Karpas-422 (cell line): ENCODE measurements at regions not wholly inside any gene's neighbourhood (a gene's known extent, or its start where the extent isn't known, plus 50 kb on each side); places are given as distances from the start of the nearest gene placed in this dataset.

ENCODE experiments used
- DNase-seq: peaks from one replicate; pipeline ENCODE4 v3.0.0-alpha.2; 2015
- H2AFZ ChIP-seq: fragments of 200-600 bp; sonication (generic); 2 replicates; pipeline ENCODE4 v1.6.1; 2014; ENCODE audit warnings: antibody characterized with exemption, low read length, mixed read lengths
- H3K27ac ChIP-seq: fragments of 200-600 bp; sonication (generic); 2 replicates; pipeline ENCODE4 v1.5.1; 2014; ENCODE audit warnings: mild to moderate bottlenecking, low read length, moderate library complexity
- H3K27me3 ChIP-seq: fragments of 200-600 bp; sonication (generic); 2 replicates; pipeline ENCODE4 v1.6.1; 2014; ENCODE audit warnings: low read length, mixed read lengths
- H3K36me3 ChIP-seq: fragments of 200-600 bp; sonication (generic); 2 replicates; pipeline ENCODE4 v1.6.1; 2014; ENCODE audit warnings: low read length, mixed read lengths; ENCODE audit not compliant: insufficient read depth
- H3K4me1 ChIP-seq: fragments of 200-600 bp; sonication (generic); 2 replicates; pipeline ENCODE4 v1.6.1; 2014; ENCODE audit warnings: mild to moderate bottlenecking, low read length, mixed read lengths
- H3K4me2 ChIP-seq: fragments of 200-600 bp; sonication (generic); 2 replicates; pipeline ENCODE4 v1.6.1; 2014; ENCODE audit warnings: low read length, low read depth, mild to moderate bottlenecking; ENCODE audit not compliant: poor library complexity, severe bottlenecking
- H3K4me3 ChIP-seq: fragments of 200-600 bp; sonication (generic); 2 replicates; pipeline ENCODE4 v1.5.1; 2014; ENCODE audit warnings: mild to moderate bottlenecking, antibody characterized with exemption, low read length, mixed read lengths
- H3K79me2 ChIP-seq: fragments of 200-600 bp; sonication (generic); 2 replicates; pipeline ENCODE4 v1.6.1; 2014; ENCODE audit warnings: mild to moderate bottlenecking, low read length, mixed read lengths
- H3K9ac ChIP-seq: fragments of 200-600 bp; sonication (generic); 2 replicates; pipeline ENCODE4 v1.6.0; 2014; ENCODE audit warnings: low read length
- H3K9me2 ChIP-seq: fragments of 200-600 bp; sonication (generic), shearing (Covaris generic); replicated peaks from 2 replicates; pipeline ENCODE4 v1.6.0; 2014; ENCODE audit warnings: mild to moderate bottlenecking, low read length, moderate library complexity; ENCODE audit not compliant: insufficient read depth
- H3K9me3 ChIP-seq: fragments of 300-700, 200-600 bp; sonication (generic); 2 replicates; pipeline ENCODE4 v1.6.1; 2014; ENCODE audit warnings: low read length, mixed read lengths
- H4K20me1 ChIP-seq: fragments of 200-600 bp; sonication (generic); 2 replicates; pipeline ENCODE4 v1.6.1; 2014; ENCODE audit warnings: mild to moderate bottlenecking, antibody characterized with exemption, low read length, low read depth; ENCODE audit not compliant: insufficient read depth

DNA sequence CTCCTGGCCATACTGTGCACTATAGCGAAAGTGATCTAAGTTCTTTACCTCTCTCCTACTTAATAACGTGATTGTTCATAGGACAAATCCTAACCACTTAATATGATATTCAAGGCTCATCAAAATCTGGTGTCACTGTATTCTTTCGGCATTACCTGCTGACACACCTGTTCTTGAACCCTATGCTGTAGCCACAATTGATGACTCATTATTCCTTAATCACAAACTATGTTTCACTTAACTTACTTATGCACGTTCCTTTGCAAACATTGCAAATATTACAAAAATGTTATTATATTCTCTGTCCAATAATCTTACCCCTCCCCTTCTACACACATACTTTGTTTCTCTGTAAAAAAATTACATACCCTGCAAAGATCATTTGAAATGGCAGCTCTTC is 158.1 kb upstream of the ADRA1B start:
- no peak overlapping the region for H3K4me3 ChIP-seq
- no peaks in the 10 kb centered on the region for H3K9me2 ChIP-seq
- H3K4me2 ChIP-seq: no peak overlapping the region

DNA sequence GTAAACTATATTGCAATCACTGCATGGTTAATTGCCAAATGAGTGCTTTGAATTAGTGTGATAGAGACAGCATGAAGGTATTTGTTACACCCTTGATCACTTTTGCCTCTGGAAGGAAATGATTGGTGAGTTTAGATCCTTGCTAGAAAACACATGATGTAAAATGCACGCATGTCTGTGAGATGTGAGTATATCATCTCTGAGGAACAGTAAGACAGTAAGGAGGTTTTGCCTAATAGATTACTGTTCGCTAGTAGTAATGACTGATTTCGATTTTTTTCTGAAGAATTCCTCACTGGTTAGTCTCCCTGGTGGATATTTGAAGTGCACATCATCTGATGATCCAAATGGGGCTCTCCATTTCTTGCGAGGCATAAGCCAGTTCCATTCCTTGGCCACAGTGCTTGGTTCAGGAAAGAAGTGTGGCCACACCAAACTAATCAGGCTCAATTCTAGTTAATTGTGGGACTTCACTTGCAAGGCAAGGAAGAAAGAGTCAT is 156.4 kb upstream of the ADRA1B start:
- Histone ChIP-seq H3K4me3 (no peak overlapping the region), H3K27ac (no peak overlapping the region), H3K4me1 (no peaks in the 10 kb centered on the region)

More for the DNA sequence above, 158.1 kb upstream of the ADRA1B start:
- H2AFZ ChIP-seq: no peak overlapping the region
- H3K27ac ChIP-seq: no peak overlapping the region
- no peaks in the 10 kb centered on the region for H3K36me3 ChIP-seq
- peaks cover 3% of the 10 kb centered on the region; the same call in 1 of the 2 replicates for H3K27me3 ChIP-seq
- DNase-seq: no peak
- no peaks in the 10 kb centered on the region for H3K79me2 ChIP-seq
- H3K9ac ChIP-seq: no peak overlapping the region
- no peaks in the 10 kb centered on the region for H3K4me1 ChIP-seq
- H3K9me3 ChIP-seq: no peaks in the 10 kb centered on the region
- no peaks in the 10 kb centered on the region for H4K20me1 ChIP-seq

DNA sequence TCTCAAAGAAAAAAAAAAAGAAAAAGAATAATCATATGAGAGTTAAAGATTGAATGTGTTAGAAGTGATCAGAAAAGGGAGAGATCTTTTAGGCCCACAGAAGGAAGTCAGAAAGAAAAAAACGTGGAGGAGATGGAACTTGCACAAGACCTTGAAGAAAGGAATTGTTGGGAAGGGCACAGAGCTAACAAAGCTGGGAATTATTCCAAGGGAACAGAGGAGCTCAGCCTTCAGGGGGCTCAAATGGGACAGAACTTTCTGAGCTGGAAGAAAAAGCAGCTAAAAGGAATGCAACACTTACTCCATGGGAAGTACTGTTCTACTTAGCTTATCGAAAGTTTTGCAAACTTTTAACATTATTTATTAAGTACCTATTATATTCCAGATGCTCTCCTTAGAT is 153.4 kb upstream of the ADRA1B start:
- no peak overlapping the region for H3K9ac ChIP-seq
- H3K27me3 ChIP-seq: peaks cover 3% of the 10 kb centered on the region; the same call in 1 of the 2 replicates
- H2AFZ ChIP-seq: no peak overlapping the region
- H3K4me2 ChIP-seq: no peak overlapping the region
- no peak for DNase-seq
- H4K20me1 ChIP-seq: no peaks in the 10 kb centered on the region
- H3K9me3 ChIP-seq: no peaks in the 10 kb centered on the region
- H3K4me3 ChIP-seq: no peak overlapping the region
- H3K79me2 ChIP-seq: no peaks in the 10 kb centered on the region
- H3K4me1 ChIP-seq: no peaks in the 10 kb centered on the region
- H3K27ac ChIP-seq: no peak overlapping the region
- no peaks in the 10 kb centered on the region for H3K36me3 ChIP-seq
- H3K9me2 ChIP-seq: no peaks in the 10 kb centered on the region

More for the DNA sequence above, 156.4 kb upstream of the ADRA1B start:
- Histone ChIP-seq H3K9me3 (no peaks in the 10 kb centered on the region), H3K36me3 (no peaks in the 10 kb centered on the region), H3K79me2 (no peaks in the 10 kb centered on the region), H3K4me2 (no peak overlapping the region), H3K27me3 (peaks cover 3% of the 10 kb centered on the region; the same call in 1 of the 2 replicates), H4K20me1 (no peaks in the 10 kb centered on the region), H3K9ac (no peak overlapping the region), H2AFZ (no peak overlapping the region), H3K9me2 (no peaks in the 10 kb centered on the region)
- no peak for DNase-seq

DNA sequence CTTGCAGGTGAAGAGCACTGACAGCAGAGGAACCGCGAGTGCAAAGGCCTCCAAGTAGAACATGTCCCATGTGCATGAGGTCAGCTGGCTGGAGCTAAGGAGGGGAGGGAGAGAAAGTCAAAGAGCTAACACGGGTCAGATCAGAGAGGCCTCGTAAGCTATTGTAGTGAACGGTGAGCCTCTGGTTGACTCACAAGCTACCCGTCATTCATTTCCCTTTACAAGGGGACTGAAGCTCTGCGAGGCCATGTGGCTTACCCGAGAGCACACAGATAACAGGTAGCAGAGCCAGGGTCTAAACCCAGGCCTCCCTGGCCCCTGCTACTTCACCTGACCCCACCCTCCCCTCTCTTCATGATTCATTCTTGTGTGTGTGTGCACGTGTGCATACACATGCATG is 152.7 kb upstream of the ADRA1B start:
- Histone ChIP-seq H3K9ac (no peak overlapping the region), H3K4me3 (no peak overlapping the region), H4K20me1 (no peaks in the 10 kb centered on the region), H3K4me1 (no peaks in the 10 kb centered on the region), H3K27me3 (peaks cover under 1% of the 10 kb centered on the region; the same call in 1 of the 2 replicates), H3K4me2 (no peak overlapping the region), H3K79me2 (no peaks in the 10 kb centered on the region), H2AFZ (no peak overlapping the region), H3K9me2 (no peaks in the 10 kb centered on the region), H3K36me3 (no peaks in the 10 kb centered on the region), H3K27ac (no peak overlapping the region), H3K9me3 (no peaks in the 10 kb centered on the region)
- no peak for DNase-seq

DNA sequence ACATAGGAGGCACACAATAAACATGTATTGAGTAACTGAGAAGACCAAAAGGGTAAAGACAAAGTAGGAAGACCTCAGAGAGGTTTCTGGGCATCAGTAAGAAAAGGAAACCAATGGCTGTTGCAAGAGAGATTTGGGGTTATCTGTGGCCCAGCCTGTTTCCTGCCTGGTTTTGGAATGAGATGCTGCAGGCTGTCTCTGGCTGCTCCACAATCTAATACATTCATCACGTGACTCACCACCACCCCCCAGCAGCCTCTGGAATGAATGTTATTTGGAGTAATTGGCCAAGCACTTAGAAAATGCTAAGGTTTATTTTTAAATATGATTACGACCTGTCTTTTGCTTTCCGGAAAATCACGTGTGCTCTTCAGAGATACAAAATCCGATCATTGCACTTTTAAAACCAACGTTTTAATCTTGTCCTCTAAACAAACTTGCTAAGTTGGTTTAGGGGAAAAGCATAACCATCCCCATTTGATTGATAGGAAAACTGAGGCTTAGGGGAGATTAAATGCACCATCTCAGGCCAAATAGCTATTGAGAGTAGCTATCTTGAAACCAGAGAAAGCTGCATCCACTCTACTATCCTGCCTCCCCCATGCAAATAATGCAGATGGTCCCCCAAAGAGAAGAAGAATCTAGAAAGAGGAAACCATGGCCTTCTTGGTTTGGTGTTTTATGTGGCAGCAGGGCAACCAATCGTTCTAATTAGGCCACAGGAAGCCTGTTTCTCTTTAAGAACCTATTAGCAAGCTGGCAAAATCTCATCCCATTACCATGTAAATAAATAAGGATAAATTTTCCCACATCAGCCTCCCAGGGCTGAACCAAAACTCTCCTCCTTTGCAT is 151.8 kb upstream of the ADRA1B start:
- no peaks in the 10 kb centered on the region for H3K27me3 ChIP-seq
- no peak overlapping the region for H3K4me2 ChIP-seq
- no peak overlapping the region for H2AFZ ChIP-seq
- H3K9ac ChIP-seq: no peak overlapping the region
- H3K9me2 ChIP-seq: no peaks in the 10 kb centered on the region
- no peaks in the 10 kb centered on the region for H4K20me1 ChIP-seq
- H3K79me2 ChIP-seq: no peaks in the 10 kb centered on the region
- H3K4me3 ChIP-seq: no peak overlapping the region
- no peaks in the 10 kb centered on the region for H3K9me3 ChIP-seq
- DNase-seq: no peak
- no peaks in the 10 kb centered on the region for H3K36me3 ChIP-seq
- no peaks in the 10 kb centered on the region for H3K4me1 ChIP-seq
- no peak overlapping the region for H3K27ac ChIP-seq

DNA sequence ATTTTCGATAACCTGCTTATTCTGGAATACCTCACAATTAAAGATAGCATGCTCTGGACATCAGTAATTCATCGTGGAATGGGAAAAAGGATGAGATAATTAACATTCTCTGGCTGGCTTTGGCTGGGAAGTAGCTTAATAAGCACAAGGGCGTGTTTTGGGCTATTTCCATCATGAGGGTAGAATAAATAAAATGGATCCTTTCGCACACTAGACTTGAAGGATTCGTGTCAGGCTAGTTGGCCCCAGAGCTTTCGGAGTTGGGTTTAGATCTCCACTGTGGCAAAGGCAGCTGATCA is 151.2 kb upstream of the ADRA1B start:
- Histone ChIP-seq H3K4me2 (no peak overlapping the region), H3K27me3 (no peaks in the 10 kb centered on the region), H3K79me2 (no peaks in the 10 kb centered on the region), H3K27ac (no peak overlapping the region), H3K4me3 (no peak overlapping the region), H4K20me1 (no peaks in the 10 kb centered on the region), H3K9ac (no peak overlapping the region), H3K9me3 (no peaks in the 10 kb centered on the region), H3K4me1 (no peaks in the 10 kb centered on the region), H3K9me2 (no peaks in the 10 kb centered on the region), H2AFZ (no peak overlapping the region), H3K36me3 (no peaks in the 10 kb centered on the region)
- DNase-seq: no peak

DNA sequence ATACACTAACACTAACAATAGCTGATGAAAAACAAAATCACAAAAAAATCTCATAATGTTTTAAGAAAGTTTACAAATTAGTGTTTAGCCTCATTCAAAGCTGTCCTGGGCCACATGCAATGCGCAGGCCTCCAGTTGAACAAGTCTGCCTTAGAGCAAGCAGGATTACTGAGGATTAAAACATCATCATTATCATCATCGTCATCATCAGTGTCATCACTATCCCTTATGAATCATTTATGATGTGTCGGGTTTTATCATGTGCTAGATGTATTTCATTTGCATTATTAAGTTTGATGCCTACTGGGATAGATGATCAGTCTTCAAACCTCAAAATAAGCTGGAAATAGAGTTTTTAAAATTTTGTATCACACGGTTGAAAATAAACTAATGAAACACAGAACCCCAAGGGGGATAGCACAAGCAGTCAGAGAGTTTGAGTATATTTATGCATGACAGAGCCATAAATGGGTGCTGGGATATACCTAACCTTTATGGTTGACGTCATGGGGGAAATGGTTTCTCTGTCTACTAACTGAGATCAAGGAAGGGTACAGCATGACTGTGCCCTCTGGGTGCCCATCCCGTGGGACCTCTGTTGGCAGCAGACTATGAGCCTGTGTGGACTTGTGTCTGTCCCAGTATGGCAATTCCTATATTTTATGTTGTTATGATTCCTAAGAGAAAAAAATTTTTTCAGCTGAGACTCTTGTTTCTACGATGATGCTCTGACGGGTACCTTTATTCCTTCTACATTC is 150.3 kb upstream of the ADRA1B start:
- no peaks in the 10 kb centered on the region for H3K79me2 ChIP-seq
- H3K9ac ChIP-seq: no peak overlapping the region
- no peak overlapping the region for H3K4me3 ChIP-seq
- no peaks in the 10 kb centered on the region for H3K36me3 ChIP-seq
- H3K27me3 ChIP-seq: no peaks in the 10 kb centered on the region
- no peak overlapping the region for H3K4me2 ChIP-seq
- no peak overlapping the region for H3K27ac ChIP-seq
- H4K20me1 ChIP-seq: no peaks in the 10 kb centered on the region
- H3K9me3 ChIP-seq: no peaks in the 10 kb centered on the region
- no peaks in the 10 kb centered on the region for H3K4me1 ChIP-seq
- H3K9me2 ChIP-seq: no peaks in the 10 kb centered on the region
- DNase-seq: no peak
- no peak overlapping the region for H2AFZ ChIP-seq

DNA sequence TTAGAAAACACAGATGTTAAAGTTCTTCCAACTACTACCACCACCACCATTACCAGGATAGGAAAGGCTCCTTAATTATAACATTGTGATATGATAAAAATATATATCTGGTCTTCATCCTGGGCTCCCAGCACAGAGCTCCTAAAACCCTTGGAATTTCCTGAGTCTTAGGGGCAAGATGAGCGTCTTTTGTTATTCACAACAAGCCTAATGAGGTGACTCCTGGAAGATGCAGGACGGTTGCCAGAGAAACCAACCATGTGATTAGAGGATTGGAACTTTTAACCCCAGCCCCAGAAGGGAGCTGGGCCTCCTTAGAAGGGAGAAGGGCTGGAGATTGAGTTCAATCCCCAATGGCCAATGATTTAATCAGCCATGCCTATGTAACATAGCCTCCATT is 148.0 kb upstream of the ADRA1B start:
- H3K36me3 ChIP-seq: no peaks in the 10 kb centered on the region
- no peak overlapping the region for H3K4me2 ChIP-seq
- H3K4me3 ChIP-seq: no peak overlapping the region
- H3K9me2 ChIP-seq: no peaks in the 10 kb centered on the region
- H3K9ac ChIP-seq: no peak overlapping the region
- H3K27ac ChIP-seq: no peak overlapping the region
- H4K20me1 ChIP-seq: no peaks in the 10 kb centered on the region
- no peaks in the 10 kb centered on the region for H3K9me3 ChIP-seq
- no peak for DNase-seq
- no peak overlapping the region for H2AFZ ChIP-seq
- no peaks in the 10 kb centered on the region for H3K4me1 ChIP-seq
- no peaks in the 10 kb centered on the region for H3K27me3 ChIP-seq
- H3K79me2 ChIP-seq: no peaks in the 10 kb centered on the region
